GM19438 (cell line): ENCODE measurements at regions not wholly inside any gene's neighbourhood (a gene's known extent, or its start where the extent isn't known, plus 50 kb on each side); places are given as distances from the start of the nearest gene placed in this dataset.

ENCODE experiments used
- ATAC-seq: cut with Tn5 transposase; IDR thresholded peaks from one replicate; pipeline ENCODE4 v1.9.1; 2021; ENCODE audit warnings: low read depth; ENCODE audit not compliant: unreplicated experiment

DNA sequence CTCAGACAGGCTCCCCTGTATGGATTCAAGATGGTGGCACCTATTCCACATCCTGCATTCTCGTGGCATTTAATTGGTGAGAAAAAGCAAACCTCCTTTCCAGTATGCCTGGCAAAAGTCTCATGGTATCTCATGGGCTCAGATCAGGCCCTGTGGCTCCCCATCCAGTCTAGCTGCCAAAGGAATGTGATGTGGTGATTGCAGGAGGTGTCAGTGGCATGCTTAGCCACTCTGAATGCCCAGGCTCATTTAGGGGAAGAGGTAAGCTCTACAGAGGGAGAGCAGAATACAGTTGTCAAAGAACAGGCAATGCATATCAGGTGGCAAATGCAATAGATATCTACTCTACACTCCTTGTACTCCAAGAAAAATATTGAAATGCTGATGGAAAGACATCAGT lies 146.7 kb downstream of the SPATA19 start:
- ATAC-seq: no peak

DNA sequence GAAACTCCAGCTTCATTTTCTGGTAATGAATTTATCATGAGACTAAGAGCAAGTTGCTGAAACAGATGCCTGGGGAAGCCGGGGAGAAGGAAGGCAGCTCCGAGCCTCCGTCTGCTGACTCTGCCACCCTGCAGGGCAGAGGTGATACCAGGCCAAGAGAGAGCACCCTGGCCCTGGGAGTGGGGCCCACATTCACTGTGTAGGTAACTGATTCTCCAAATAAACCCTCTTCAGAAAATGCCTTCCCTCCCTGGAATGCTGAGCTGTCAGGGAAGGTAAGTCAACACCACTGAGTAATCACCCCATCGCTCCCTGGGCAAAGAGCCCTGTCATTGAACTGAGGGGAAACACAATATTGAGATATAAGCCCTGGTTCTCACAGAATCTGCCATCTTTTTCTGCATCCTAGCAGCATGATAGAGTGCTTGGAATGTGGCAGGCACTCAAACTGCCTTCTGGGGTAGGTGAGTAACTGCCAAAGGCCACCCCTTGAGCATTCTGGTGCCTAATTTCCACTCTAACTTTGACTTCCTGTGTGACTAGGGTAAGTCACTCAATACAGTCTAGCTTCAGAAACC lies 147.6 kb downstream of the SPATA19 start:
- ATAC-seq: no peak

DNA sequence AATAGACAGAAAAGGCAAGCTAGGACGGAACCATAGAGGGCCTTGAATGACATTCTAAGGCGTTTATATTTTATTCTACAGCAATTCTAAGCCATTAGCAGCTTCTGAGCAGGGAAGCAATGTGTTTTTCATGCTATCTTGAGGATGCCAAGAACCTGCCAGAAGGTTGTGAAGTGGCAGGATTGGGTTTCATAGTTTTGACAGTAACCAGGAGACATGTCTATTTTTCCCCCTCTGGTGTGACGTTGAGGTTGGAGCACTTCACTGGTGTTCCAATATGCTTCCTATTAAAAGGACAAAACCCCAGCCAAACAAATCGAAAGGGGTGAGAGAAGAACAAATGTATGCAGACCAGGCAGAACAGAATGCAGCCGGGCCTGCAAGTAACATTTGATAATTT lies 148.2 kb downstream of the SPATA19 start:
- no peak for ATAC-seq

DNA sequence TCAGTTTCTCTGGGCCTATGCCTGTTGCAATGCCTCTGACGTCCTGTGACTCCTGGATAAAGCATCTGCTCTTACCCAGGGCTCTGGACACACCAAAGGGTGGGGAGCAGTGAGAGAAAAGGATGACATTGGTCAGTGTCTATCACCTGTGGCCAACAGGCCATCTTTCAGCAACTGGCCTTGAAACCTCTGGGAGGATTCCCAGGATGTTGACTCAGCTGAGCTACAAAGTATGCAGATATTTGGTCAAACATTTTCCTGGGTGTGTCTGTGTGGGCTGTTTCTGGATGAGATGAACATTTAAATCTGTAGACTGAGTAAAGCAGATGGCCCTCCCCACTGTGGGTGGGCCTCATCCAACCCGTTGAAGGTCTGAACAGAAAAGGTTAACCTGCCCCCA lies 149.9 kb downstream of the SPATA19 start:
- ATAC-seq: no peak

DNA sequence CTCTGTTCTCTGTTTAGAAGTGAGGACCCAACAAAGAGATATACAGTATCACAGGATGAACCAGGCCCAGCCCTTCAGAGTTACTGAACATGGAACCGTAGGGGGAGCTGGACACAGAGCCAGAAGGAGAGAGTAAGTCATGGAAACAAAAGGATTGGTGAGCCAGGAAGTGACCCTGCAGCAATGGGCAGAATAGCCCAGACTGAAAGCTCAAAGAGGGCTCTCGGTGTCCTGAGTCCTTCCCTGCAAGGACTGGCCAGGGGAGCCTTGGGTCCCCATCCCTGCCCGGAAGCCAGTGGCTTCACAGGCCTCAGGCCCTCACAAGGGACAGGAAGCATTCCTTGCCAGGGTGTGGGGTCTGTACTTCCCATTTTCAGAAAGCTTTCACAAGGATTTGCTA lies 150.6 kb downstream of the SPATA19 start:
- no peak for ATAC-seq

DNA sequence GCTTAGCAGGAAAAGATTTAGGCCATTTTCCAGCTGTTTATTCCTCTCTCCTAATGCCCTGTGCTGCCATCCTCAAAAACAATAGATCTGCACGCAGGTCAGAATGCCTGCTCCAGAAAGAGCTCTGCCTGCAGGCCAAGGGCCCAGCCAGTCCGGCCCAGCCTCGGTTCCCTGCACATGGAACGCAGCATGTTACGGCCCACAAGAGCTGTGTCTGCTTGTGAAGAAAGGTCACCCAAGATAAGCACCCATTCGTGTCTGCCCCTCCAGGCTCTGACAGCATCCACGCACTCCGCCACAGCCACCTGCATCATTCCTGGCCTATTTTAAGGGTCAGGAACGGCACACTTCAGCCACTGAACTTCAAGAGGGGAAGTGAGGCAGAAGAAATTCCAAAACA lies 152.2 kb downstream of the SPATA19 start:
- no peak for ATAC-seq

GRCh38 chr11:133692126-133692934 lies 153.0 kb downstream of the SPATA19 start:
- ATAC-seq: no peak

GRCh38 chr11:133687781-133688180 lies 155.5 kb upstream of the OPCML start:
- ATAC-seq: no peak

DNA sequence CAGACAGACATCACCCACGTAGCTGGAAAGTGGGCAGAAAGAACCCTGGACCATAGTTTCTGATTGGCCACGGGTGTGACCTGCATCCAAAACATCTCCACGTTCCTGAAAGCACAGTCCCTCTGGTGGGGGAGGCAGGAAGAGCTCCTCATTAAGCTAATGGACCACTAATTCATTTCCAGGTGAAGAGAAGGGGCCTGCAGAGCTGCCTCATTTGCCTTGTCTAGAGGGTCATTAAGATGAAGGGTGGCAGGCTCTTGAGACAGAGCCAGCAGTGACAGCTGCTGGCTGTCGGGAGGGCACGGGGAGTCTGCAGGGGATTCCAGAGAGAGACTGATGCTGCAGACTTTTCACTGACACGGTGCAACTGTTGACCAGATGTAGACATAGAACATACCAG lies 149.6 kb upstream of the OPCML start:
- ATAC-seq: no peak

GRCh38 chr11:133679896-133680295 lies 147.6 kb upstream of the OPCML start:
- ATAC-seq: no peak

DNA sequence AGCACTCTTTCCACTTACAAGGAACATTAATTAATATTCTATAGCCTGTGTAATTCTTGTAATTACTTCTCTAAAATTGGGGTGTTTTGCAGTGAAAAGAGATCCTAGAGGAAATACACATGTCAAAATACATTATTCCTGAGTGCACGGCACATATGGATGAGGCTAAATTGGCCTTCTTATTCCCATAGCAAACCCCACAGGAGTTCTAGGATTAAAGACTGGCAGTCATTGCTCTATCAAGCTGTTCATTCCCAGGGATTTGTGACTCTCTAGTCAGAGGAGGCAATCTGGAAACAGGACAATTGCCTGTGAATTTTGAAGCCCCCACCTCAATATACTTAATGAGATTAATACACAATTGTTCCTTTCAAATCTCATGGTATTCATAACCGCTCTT lies 145.9 kb upstream of the OPCML start:
- no peak for ATAC-seq

GRCh38 chr11:133677387-133677786 lies 145.1 kb upstream of the OPCML start:
- ATAC-seq: no peak

DNA sequence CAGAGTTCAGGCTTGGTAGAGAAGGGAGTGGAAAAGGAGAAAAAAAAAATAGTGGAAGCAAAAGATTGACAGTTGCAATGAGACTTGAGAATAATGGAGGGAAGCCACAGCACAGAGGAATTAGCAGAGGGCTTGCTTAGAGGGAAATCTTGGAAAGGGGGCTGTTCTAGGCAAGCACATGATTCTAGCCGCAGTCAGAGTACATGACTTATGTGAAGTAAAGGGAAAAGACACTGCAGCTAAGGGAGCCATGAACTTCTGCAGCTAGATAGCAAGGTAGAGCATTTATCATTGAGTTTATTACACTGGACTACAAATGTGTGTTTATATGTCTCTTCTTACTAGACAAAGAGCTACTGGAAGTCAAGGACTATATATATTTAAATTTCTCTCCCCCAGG lies 144.0 kb upstream of the OPCML start:
- ATAC-seq: no peak

- no peak for ATAC-seq
These were observed 137.2 kb upstream of the OPCML start for GRCh38 chr11:133669371-133670053.

- no peak for ATAC-seq
These were observed 131.1 kb upstream of the OPCML start for GRCh38 chr11:133663135-133663985.

DNA sequence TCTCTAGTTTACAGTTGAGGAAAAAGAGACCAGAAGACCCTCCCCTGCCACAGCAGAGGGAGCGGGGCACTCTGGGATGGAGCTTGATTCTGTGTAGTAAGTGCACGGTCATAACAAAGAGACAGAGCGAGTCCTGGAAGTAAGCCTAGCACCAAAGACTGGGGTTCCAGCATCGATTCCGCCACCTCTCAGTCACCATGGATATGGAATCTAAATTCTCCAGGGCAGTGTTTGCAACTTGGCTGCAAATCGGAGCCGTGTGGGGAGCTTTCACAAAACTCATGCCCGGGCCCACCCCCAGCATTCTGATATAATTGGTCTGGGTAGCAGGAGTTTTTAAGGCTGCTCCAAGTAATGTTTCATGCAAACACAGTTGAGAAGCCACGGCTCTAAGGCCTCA lies 129.5 kb upstream of the OPCML start:
- no peak for ATAC-seq

DNA sequence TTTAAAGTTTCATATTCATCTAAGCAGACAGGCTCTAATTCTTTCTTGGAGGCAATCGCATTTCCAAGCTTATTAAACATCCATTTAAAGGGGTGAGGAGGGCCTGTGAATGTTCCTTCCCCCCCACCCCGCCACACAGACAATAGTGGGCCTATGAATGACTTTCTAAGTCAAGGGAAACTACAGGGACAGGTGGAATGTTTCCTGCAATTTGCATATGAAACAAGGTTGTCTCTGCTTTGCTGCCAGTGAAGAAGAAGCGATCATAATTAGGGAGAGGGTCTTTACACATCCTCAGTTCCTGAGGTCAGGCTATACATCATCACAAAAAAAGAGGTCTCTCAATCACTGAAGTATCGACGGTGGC lies 127.9 kb upstream of the OPCML start:
- no peak for ATAC-seq

GRCh38 chr11:133659538-133660201 lies 127.4 kb upstream of the OPCML start:
- peak; percentile 86 for ATAC-seq

GRCh38 chr11:133657054-133657453 lies 124.8 kb upstream of the OPCML start:
- ATAC-seq: no peak

DNA sequence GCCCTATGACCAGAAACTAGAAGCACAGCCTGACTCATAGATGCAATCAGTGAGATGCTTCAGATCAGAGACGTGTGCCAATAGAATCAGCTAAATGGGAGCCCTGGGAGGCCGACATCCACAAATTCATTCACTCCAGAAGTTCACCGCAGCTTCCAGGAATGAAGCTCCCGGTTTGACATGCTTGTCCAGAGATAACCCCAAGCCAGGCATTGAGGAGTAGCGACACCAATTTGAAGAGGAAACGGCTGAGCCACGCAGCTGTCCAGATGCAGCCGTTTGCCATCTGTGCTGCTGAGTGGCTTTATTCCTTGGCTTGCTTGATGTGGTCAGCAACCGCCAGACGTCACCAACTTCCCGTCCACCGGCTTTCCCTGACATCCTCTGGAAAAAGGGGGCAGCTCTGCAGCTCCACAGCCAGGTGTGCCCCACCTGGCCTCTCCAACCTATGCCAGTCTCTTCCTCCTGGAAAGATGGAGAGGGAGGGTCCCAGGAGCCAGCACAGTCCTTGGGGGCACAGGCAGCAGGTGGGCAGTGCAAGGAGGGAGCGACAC lies 123.9 kb upstream of the OPCML start:
- ATAC-seq: no peak
